ENCODE measurements at regions not wholly inside any gene's neighbourhood (a gene's known extent, or its start where the extent isn't known, plus 50 kb on each side); places are given as distances from the start of the nearest gene placed in this dataset.

DNA sequence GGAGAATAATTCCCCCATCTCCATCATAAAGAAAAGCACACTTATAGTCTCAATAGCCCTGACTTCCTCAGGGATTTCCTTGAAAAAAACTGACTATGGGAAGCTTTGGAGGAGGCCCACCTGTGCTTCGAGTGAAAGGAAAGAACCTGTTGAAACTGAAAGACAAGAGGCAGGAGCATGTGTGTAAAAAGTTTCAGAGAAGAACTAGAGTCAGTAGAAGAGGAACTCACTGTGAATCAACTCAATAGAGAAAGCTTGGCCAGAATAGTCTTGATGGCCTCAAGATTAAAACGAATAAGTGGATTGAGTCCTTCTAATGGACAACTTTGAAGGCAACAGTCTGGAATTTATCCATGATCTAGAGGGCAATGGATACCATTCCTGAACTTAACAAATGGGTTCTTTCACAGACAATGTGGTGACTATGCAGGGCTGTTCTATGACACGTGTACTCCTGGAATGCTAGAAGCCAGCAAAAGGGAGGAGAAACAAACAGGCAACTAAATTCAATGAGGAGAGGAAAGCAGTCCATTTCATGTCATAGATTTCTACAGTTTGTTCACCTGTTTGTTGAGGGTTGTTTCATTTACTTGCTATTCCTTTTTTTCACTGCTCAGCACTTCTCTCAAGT, 442.3 kb downstream of the GRB14 start:
- TF ChIP-seq, protein P1, sequence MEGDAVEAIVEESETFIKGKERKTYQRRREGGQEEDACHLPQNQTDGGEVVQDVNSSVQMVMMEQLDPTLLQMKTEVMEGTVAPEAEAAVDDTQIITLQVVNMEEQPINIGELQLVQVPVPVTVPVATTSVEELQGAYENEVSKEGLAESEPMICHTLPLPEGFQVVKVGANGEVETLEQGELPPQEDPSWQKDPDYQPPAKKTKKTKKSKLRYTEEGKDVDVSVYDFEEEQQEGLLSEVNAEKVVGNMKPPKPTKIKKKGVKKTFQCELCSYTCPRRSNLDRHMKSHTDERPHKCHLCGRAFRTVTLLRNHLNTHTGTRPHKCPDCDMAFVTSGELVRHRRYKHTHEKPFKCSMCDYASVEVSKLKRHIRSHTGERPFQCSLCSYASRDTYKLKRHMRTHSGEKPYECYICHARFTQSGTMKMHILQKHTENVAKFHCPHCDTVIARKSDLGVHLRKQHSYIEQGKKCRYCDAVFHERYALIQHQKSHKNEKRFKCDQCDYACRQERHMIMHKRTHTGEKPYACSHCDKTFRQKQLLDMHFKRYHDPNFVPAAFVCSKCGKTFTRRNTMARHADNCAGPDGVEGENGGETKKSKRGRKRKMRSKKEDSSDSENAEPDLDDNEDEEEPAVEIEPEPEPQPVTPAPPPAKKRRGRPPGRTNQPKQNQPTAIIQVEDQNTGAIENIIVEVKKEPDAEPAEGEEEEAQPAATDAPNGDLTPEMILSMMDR (IDR thresholded peaks at IDR 0.05): no peak
- TF ChIP-seq POLR2A (IDR thresholded peaks at IDR 0.05): no peak
